Caco-2 (cell line): ENCODE measurements at regions not wholly inside any gene's neighbourhood (a gene's known extent, or its start where the extent isn't known, plus 50 kb on each side); places are given as distances from the start of the nearest gene placed in this dataset.
"Not testable (repeated sequence)": the region's sequence is repeated elsewhere in the genome, so short reads cannot be mapped to it uniquely, and the experiment has no call there.

Experiments
- BruUV-seq: library from RNA; stranded (reverse); fragments of 400-500 nt; replicated peaks from 2 replicates; lab custom pipeline; 2021; lab: Mats Ljungman, UMichigan
- CTCF ChIA-PET: fragments of 300-600 bp; sonication (Branson Sonifier 250); formaldehyde crosslinking; loops from one replicate; lab custom pipeline; 2022; ENCODE audit warnings: antibody characterized with exemption; lab: Charles Lee
- POLR2A ChIA-PET: fragments of 300-600 bp; sonication (Branson Sonifier 250); formaldehyde crosslinking; loops from one replicate; lab custom pipeline; 2022; ENCODE audit warnings: antibody characterized with exemption; lab: Charles Lee
- DNase-seq, 2 experiments: peaks; one replicate each; pipeline versions ENCODE4 v3.0.0 to v3.0.0-alpha.2; 2020 to 2022
- H3K27me3 ChIP-seq: replicated peaks from 2 replicates; pipeline ENCODE4 v1.6.0; 2011; ENCODE audit warnings: low read length; ENCODE audit not compliant: control insufficient read depth, insufficient read depth
- H3K36me3 ChIP-seq: 2 replicates; pipeline ENCODE4 v1.5.1; 2011; ENCODE audit warnings: low read length; ENCODE audit not compliant: control insufficient read depth, insufficient read depth
- H3K4me1 ChIP-seq: fragments of 250-450 bp; sonication (Bioruptor Pico); 2 replicates; pipeline ENCODE4 v1.5.1; 2020; ENCODE audit warnings: mild to moderate bottlenecking
- H3K4me3 ChIP-seq: 2 replicates; pipeline ENCODE4 v1.5.1; 2011; ENCODE audit warnings: low read depth, mild to moderate bottlenecking, control low read depth, low read length
- H3K9me3 ChIP-seq: fragments of 250-450 bp; sonication (Bioruptor Pico); 2 replicates; pipeline ENCODE4 v1.5.1; 2020; ENCODE audit warnings: mild to moderate bottlenecking, moderate library complexity
- H3K27ac Mint-ChIP-seq: one replicate; pipeline ENCODE4 v1.8.0; 2022; ENCODE audit warnings: mixed read lengths; ENCODE audit not compliant: unreplicated experiment
- H3K27me3 Mint-ChIP-seq: one replicate; pipeline ENCODE4 v1.8.0; 2022; ENCODE audit warnings: mixed read lengths; ENCODE audit not compliant: insufficient read depth, unreplicated experiment
- H3K36me3 Mint-ChIP-seq: one replicate; pipeline ENCODE4 v1.8.0; 2022; ENCODE audit warnings: mild to moderate bottlenecking, mixed read lengths; ENCODE audit not compliant: insufficient read depth, unreplicated experiment
- H3K4me1 Mint-ChIP-seq: one replicate; pipeline ENCODE4 v1.8.0; 2022; ENCODE audit warnings: low read depth, mixed read lengths; ENCODE audit not compliant: unreplicated experiment
- H3K4me3 Mint-ChIP-seq: one replicate; pipeline ENCODE4 v1.8.0; 2022; ENCODE audit warnings: mild to moderate bottlenecking, moderate library complexity, mixed read lengths; ENCODE audit not compliant: unreplicated experiment
- H3K9me3 Mint-ChIP-seq: one replicate; pipeline ENCODE4 v1.8.0; 2022; ENCODE audit warnings: mixed read lengths; ENCODE audit not compliant: unreplicated experiment
- intact Hi-C: fragments of 100-400 bp; cut with micrococcal nuclease; formaldehyde crosslinking; loops from one replicate; pipeline ENCODE4 v1.10.0; 2022; ENCODE audit not compliant: unreplicated experiment
- TF ChIP-seq, protein P1 (sequence below), 2 experiments: fragments of 200-600 bp in 1 of 2; IDR thresholded peaks; 1 replicate in 1 of 2; 2 replicates in 1 of 2; pipeline versions ENCODE4 v1.5.1 to v1.8.0; 2011 to 2022; ENCODE audit warnings: antibody characterized with exemption in 1 of 2, control low read depth in 1 of 2, inconsistent platforms in 1 of 2, low read depth in 1 of 2, low read length in 1 of 2, mild to moderate bottlenecking in 1 of 2, moderate library complexity in 1 of 2; ENCODE audit not compliant: insufficient read depth in 1 of 2, severe bottlenecking in 1 of 2, unreplicated experiment in 1 of 2

DNA sequence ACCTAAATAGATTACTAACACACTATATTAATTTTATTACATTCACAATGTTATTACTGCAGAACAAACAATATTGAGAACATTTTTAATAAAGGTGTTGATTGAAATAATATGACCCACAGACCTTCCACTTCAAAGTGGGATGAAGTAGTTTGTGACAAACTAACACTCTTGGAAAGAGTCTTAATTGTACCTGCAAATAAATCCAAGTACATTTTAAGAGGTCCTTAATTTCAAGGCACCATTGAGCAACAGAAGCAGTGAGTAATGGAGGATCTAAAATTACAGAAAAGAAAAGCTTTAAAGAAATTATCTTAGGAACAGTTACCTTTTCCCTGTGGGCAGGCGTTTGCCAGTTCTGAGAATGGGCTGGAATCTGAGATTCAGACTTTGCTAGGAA lies 140.2 kb downstream of the MMUT start:
- no peaks in the 10 kb centered on the region for H3K4me1 ChIP-seq
- no peak overlapping the region for H3K4me3 ChIP-seq
- Mint-ChIP-seq H3K4me1 (no peaks in the 10 kb centered on the region), H3K27me3 (no peaks in the 10 kb centered on the region), H3K36me3 (no peaks in the 10 kb centered on the region), H3K27ac (no peak overlapping the region), H3K4me3 (no peak overlapping the region), H3K9me3 (no peaks in the 10 kb centered on the region)
- CTCF ChIA-PET = no interaction called here
- POLR2A ChIA-PET = no interaction called here
- H3K27me3 ChIP-seq = no peaks in the 10 kb centered on the region
- intact Hi-C loops = no loop called here
- no peaks in the 10 kb centered on the region; the same call in 1 of the 2 replicates for H3K9me3 ChIP-seq
- H3K36me3 ChIP-seq = no peaks in the 10 kb centered on the region
- no peak for DNase-seq
- BruUV-seq = no TSS peak
- TF ChIP-seq, protein P1, sequence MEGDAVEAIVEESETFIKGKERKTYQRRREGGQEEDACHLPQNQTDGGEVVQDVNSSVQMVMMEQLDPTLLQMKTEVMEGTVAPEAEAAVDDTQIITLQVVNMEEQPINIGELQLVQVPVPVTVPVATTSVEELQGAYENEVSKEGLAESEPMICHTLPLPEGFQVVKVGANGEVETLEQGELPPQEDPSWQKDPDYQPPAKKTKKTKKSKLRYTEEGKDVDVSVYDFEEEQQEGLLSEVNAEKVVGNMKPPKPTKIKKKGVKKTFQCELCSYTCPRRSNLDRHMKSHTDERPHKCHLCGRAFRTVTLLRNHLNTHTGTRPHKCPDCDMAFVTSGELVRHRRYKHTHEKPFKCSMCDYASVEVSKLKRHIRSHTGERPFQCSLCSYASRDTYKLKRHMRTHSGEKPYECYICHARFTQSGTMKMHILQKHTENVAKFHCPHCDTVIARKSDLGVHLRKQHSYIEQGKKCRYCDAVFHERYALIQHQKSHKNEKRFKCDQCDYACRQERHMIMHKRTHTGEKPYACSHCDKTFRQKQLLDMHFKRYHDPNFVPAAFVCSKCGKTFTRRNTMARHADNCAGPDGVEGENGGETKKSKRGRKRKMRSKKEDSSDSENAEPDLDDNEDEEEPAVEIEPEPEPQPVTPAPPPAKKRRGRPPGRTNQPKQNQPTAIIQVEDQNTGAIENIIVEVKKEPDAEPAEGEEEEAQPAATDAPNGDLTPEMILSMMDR (IDR thresholded peaks at IDR 0.05; ENCODE audit: insufficient read depth in 1 of 2, low read depth in 1 of 2, low read length in 1 of 2, severe bottlenecking in 1 of 2, unreplicated experiment in 1 of 2) = no peak

DNA sequence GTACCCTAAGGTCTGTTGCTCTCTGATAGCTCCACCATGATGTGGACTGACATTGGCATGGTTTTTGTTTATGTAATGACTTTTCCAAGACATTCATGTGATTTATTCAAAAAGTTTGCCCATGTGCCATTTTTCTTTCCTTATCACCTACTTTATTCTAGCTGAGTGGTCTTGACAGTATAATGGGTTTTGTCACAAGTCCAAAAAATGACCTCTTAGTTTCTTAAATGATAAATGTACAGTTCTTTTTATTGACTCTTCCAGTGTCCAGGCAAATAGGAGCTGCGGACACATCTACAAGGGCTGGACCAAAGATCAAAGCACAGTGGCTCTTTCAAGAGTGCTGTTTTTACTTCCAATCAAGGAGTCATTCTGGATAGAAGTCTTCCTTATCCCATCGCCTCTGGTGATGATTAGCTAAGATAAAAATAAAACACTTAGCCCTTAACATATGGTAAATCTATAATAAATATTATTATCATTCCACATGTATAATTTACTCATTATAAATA lies 141.4 kb downstream of the MMUT start:
- TF ChIP-seq, protein P1 (IDR thresholded peaks at IDR 0.05; ENCODE audit: insufficient read depth in 1 of 2, low read depth in 1 of 2, low read length in 1 of 2, severe bottlenecking in 1 of 2, unreplicated experiment in 1 of 2) = no peak
- CTCF ChIA-PET = no interaction called here
- no peak overlapping the region for H3K4me3 ChIP-seq
- intact Hi-C loops = no loop called here
- no peaks in the 10 kb centered on the region for H3K36me3 ChIP-seq
- no peak overlapping the region for H3K4me3 Mint-ChIP-seq
- H3K36me3 Mint-ChIP-seq = no peaks in the 10 kb centered on the region
- H3K9me3 ChIP-seq = no peaks in the 10 kb centered on the region; the same call in 1 of the 2 replicates
- H3K4me1 Mint-ChIP-seq = no peaks in the 10 kb centered on the region
- H3K27me3 ChIP-seq = no peaks in the 10 kb centered on the region
- no peaks in the 10 kb centered on the region for H3K9me3 Mint-ChIP-seq
- H3K27ac Mint-ChIP-seq = no peak overlapping the region
- DNase-seq = no peak
- no peaks in the 10 kb centered on the region for H3K27me3 Mint-ChIP-seq
- no TSS peak for BruUV-seq
- no peaks in the 10 kb centered on the region for H3K4me1 ChIP-seq
- POLR2A ChIA-PET = no interaction called here

DNA sequence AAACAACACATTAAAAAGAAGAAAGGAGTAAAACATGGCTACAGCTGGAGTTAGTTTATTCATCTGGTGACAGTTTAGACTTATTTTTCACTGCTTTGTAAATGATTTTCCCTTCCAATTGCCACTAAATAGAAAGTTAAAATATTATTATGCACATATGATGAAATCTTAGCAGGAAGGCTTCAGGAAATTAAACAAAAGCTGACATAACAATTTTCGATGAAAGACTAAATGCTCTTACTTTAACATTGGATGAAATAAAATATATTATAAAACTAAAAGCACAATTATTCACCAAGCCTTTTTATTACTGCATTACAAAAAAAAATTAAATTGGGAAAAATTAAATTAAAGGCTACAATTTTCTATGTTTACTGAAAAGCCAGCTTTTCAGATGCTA lies 158.0 kb downstream of the MMUT start:
- DNase-seq = no peak

DNA sequence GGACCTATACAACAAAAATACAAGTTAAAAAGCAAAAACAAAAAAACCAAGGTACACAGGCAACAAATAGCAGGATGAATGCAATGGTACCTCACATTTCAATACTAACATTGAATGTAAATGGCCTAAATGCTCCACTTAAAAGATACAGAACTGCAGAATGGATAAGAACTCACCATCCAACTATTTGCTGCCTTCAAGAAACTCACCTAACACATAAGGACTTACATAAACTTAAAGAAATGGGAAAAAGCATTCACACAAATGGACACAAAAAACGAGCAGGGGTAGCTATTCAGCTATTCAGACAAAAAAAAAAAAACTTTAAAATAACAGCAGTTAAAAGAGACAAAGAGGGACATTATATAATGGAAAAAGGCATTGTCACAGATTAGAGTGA lies 158.7 kb downstream of the MMUT start:
- H3K4me1 Mint-ChIP-seq, H3K4me1 ChIP-seq, DNase-seq, H3K27ac Mint-ChIP-seq, BruUV-seq, POLR2A ChIA-PET, CTCF ChIA-PET, H3K9me3 ChIP-seq, H3K27me3 ChIP-seq, H3K4me3 ChIP-seq, H3K27me3 Mint-ChIP-seq, H3K4me3 Mint-ChIP-seq, H3K9me3 Mint-ChIP-seq, H3K36me3 Mint-ChIP-seq, intact Hi-C loops, H3K36me3 ChIP-seq: not testable (repeated sequence)

More for the DNA sequence above, 158.0 kb downstream of the MMUT start:
- intact Hi-C loops = no loop called here
- Mint-ChIP-seq H3K9me3 (no peaks in the 10 kb centered on the region), H3K36me3 (no peaks in the 10 kb centered on the region), H3K27ac (no peak overlapping the region), H3K4me1 (no peaks in the 10 kb centered on the region), H3K27me3 (no peaks in the 10 kb centered on the region), H3K4me3 (no peak overlapping the region)
- Histone ChIP-seq H3K27me3 (no peaks in the 10 kb centered on the region), H3K4me3 (no peak overlapping the region), H3K4me1 (no peaks in the 10 kb centered on the region), H3K9me3 (no peaks in the 10 kb centered on the region), H3K36me3 (no peaks in the 10 kb centered on the region)
- POLR2A ChIA-PET = no interaction called here
- BruUV-seq = no TSS peak
- TF ChIP-seq, protein P1 (IDR thresholded peaks at IDR 0.05; ENCODE audit: insufficient read depth in 1 of 2, low read depth in 1 of 2, low read length in 1 of 2, severe bottlenecking in 1 of 2, unreplicated experiment in 1 of 2) = no peak
- CTCF ChIA-PET = no interaction called here
